HG02588 (cell line): ENCODE measurements at regions not wholly inside any gene's neighbourhood (a gene's known extent, or its start where the extent isn't known, plus 50 kb on each side); places are given as distances from the start of the nearest gene placed in this dataset.
A peak's percentile ranks its signal among the peaks of the same experiment; 100 is the strongest.
"Not testable (repeated sequence)": the region's sequence is repeated elsewhere in the genome, so short reads cannot be mapped to it uniquely, and the experiment has no call there.

Experiments
- ATAC-seq: cut with Tn5 transposase; IDR thresholded peaks from one replicate; pipeline ENCODE4 v1.9.1; 2021; ENCODE audit warnings: mild to moderate bottlenecking, moderate library complexity; ENCODE audit not compliant: unreplicated experiment

- ATAC-seq: no peak
Measured at GRCh38 chr9:90523958-90524357, 118.7 kb downstream of the DIRAS2 start.

GRCh38 chr9:90526386-90526785 is 116.2 kb downstream of the DIRAS2 start:
- ATAC-seq: no peak

DNA sequence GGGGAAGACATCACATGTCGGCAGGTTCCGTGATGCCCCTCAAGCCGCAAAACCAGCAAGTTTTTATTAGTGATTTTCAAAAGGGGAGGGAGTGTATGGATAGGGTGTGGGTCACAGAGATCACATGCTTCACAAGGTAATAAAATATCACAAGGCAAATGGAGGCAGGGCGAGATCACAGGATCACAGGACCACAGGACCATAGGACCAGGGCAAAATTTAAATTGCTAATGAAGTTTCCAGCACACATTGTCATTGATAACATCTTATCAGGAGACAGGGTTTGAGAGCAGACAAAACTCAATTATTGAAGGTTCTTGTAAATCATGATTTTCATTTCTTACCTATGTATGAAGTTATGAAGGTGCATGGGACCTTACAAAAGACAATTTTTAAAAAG is 106.5 kb downstream of the DIRAS2 start:
- ATAC-seq: not testable (repeated sequence)

DNA sequence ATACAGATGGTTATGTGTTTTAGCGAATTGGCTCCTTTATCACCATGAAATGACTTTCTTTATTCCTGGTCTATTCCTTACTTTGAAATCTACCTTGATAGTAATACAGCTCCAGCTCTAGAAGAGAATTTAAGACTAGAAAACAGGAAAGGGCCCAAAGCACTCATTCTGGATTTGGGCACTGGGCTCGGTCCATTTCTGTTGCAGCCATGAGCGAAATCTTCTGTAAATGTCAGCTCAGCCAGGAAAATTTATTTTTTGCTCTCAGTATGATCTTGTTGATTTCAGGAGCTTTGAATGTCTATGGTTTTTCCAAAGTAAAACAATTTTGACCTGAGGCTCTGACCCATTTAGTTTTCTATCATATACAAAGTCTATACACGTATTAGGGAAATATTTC is 104.1 kb downstream of the DIRAS2 start:
- ATAC-seq: no peak

GRCh38 chr9:90539286-90539685 is 103.3 kb downstream of the DIRAS2 start:
- no peak for ATAC-seq

- ATAC-seq: no peak
Measured at GRCh38 chr9:90540734-90541133, 101.9 kb downstream of the DIRAS2 start.

DNA sequence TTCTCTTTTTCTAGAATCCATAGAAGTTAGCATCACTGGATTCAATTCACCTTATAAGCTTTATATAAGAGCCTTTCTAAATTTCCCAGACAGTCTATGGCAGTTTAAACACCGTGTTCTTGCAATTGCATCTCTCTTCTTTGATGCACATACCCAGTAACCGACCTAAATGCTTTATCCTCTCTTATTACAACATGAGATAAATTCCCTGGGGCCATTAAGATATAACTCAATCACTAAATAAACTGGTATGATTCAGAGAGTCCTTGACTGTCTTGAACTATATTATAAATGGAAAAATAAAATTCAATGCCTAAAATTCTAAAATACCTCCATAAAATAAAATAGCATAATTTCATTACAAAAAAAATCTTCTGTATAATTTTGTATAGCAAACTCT is 98.1 kb downstream of the DIRAS2 start:
- no peak for ATAC-seq

DNA sequence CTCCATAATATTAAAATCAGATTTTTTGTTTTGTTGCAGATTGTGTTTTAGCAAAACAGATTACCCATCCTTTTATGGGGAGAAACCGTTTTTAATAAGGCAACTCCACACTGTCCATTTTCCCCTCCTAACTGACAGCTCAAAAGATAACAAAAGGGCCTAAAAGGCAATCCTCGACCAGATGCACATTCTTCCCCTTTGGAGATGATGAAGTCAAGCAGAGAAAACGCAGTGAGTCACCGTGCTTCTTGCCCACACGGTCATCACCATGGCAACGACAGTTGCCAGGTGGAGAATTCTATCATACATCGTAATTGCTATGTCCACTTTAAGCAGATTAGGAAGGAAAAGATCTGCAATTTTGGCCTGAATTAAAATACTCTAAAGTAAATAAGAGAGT is 96.4 kb downstream of the DIRAS2 start:
- ATAC-seq: no peak

GRCh38 chr9:90547896-90548295 is 94.7 kb downstream of the DIRAS2 start:
- ATAC-seq: no peak

GRCh38 chr9:90552317-90552716 is 90.3 kb downstream of the DIRAS2 start:
- peak; percentile 86 for ATAC-seq

GRCh38 chr9:90555351-90556057 is 87.1 kb downstream of the DIRAS2 start:
- ATAC-seq: no peak

DNA sequence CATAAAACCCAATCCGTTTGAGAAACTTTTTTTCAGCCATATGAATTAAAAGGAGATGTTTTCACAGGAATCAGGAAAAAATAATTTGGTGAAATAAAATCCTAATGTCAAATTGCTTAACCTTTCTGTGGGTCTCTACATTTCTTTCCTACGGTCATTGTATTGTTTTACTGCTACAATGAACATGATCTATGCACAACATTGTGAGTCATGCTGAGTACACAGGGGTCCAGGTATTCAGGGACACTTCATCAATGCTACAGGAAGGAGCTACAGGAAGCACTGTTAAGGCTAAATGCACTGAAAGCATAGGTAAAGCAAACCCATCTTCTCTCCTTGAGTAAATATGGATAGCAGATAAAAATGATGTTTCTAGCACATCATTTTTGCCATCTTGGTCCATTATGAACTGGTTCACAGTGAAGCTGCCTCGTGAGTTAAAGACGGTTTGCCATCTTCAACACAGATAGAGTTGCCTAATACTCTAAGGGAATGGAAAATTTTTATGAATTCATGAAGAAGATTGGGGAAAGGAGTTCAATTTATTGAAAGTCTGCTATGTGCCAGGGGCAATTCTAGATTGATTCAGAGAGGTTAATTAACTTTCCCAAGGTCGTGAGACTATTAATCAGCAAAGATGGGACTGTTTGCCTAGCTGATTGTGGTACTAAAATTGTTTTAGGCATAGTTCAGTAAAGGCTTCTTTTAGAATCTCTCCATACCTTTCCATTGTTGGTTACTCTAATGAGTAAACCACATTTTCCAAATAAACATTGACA is 85.5 kb downstream of the DIRAS2 start:
- no peak for ATAC-seq

GRCh38 chr9:90559075-90560073 is 83.2 kb downstream of the DIRAS2 start:
- ATAC-seq: no peak
